Astrocyte (in vitro differentiated cells and primary cell): ENCODE measurements at regions not wholly inside any gene's neighbourhood (a gene's known extent, or its start where the extent isn't known, plus 50 kb on each side); places are given as distances from the start of the nearest gene placed in this dataset.

Experiments
- EZH2 ChIP-seq: IDR thresholded peaks from 2 replicates; pipeline ENCODE4 v1.6.1; 2012; ENCODE audit warnings: mild to moderate bottlenecking, low read length, inconsistent platforms; ENCODE audit not compliant: insufficient read depth
- TF ChIP-seq, protein P1 (sequence below): IDR thresholded peaks from 2 replicates; pipeline ENCODE4 v1.5.1; 2011; ENCODE audit warnings: low read depth, mild to moderate bottlenecking, inconsistent platforms, low read length, moderate library complexity; ENCODE audit not compliant: insufficient read depth

GRCh38 chr2:48017136-48017535 is 110.8 kb upstream of the FBXO11 start:
- TF ChIP-seq, protein P1, sequence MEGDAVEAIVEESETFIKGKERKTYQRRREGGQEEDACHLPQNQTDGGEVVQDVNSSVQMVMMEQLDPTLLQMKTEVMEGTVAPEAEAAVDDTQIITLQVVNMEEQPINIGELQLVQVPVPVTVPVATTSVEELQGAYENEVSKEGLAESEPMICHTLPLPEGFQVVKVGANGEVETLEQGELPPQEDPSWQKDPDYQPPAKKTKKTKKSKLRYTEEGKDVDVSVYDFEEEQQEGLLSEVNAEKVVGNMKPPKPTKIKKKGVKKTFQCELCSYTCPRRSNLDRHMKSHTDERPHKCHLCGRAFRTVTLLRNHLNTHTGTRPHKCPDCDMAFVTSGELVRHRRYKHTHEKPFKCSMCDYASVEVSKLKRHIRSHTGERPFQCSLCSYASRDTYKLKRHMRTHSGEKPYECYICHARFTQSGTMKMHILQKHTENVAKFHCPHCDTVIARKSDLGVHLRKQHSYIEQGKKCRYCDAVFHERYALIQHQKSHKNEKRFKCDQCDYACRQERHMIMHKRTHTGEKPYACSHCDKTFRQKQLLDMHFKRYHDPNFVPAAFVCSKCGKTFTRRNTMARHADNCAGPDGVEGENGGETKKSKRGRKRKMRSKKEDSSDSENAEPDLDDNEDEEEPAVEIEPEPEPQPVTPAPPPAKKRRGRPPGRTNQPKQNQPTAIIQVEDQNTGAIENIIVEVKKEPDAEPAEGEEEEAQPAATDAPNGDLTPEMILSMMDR = no peak
- no peak for TF ChIP-seq EZH2
